Trophoblast cell (in vitro differentiated cells and primary cell): ENCODE measurements at regions not wholly inside any gene's neighbourhood (a gene's known extent, or its start where the extent isn't known, plus 50 kb on each side); places are given as distances from the start of the nearest gene placed in this dataset.

Experiments used
- DNase-seq, 2 donors: peaks; one replicate each; pipeline ENCODE4 v3.0.0-alpha.2; 2016
- H2AFZ ChIP-seq: 2 replicates; pipeline ENCODE4 v1.6.1; 2013; ENCODE audit warnings: low read length, moderate library complexity, mild to moderate bottlenecking; ENCODE audit not compliant: insufficient read depth, poor library complexity
- H2AK5ac ChIP-seq: 2 replicates; pipeline ENCODE4 v1.6.1; 2013; ENCODE audit warnings: mild to moderate bottlenecking, low read length
- H2BK120ac ChIP-seq: 2 replicates; pipeline ENCODE4 v1.6.1; 2013; ENCODE audit warnings: low read length, mild to moderate bottlenecking, moderate library complexity; ENCODE audit not compliant: insufficient read depth, poor library complexity
- H2BK12ac ChIP-seq: 2 replicates; pipeline ENCODE4 v1.6.1; 2013; ENCODE audit warnings: mild to moderate bottlenecking, low read length, moderate library complexity
- H2BK5ac ChIP-seq: 2 replicates; pipeline ENCODE4 v1.6.1; 2013; ENCODE audit warnings: low read length, low read depth, moderate library complexity, mild to moderate bottlenecking; ENCODE audit not compliant: poor library complexity
- H3K14ac ChIP-seq: 2 replicates; pipeline ENCODE4 v1.6.1; 2013; ENCODE audit warnings: mild to moderate bottlenecking, low read length
- H3K18ac ChIP-seq: 2 replicates; pipeline ENCODE4 v1.6.1; 2013; ENCODE audit warnings: mild to moderate bottlenecking, low read length
- H3K23ac ChIP-seq: 2 replicates; pipeline ENCODE4 v1.6.1; 2013; ENCODE audit warnings: low read length
- H3K27ac ChIP-seq: 2 replicates; pipeline ENCODE4 v1.5.1; 2013; ENCODE audit warnings: low read depth, mild to moderate bottlenecking, inconsistent platforms, low read length, moderate library complexity
- H3K27me3 ChIP-seq: 2 replicates; pipeline ENCODE4 v1.6.1; 2013; ENCODE audit warnings: inconsistent platforms, mild to moderate bottlenecking, low read length, moderate library complexity; ENCODE audit not compliant: insufficient read depth
- H3K36me3 ChIP-seq, 2 experiments: 1 replicate in 1 of 2; 2 replicates in 1 of 2; pipeline ENCODE4 v1.6.1; 2013; ENCODE audit warnings: low read length in 2 of 2, mild to moderate bottlenecking in 2 of 2, moderate library complexity in 1 of 2; ENCODE audit not compliant: insufficient read depth in 2 of 2, control insufficient read depth in 1 of 2
- H3K4ac ChIP-seq: 2 replicates; pipeline ENCODE4 v1.6.1; 2013; ENCODE audit warnings: low read depth, mild to moderate bottlenecking, low read length, moderate library complexity
- H3K4me1 ChIP-seq, 2 experiments: 1 replicate in 1 of 2; 2 replicates in 1 of 2; pipeline ENCODE4 v1.6.1; 2013; ENCODE audit warnings: low read length in 2 of 2, mild to moderate bottlenecking in 2 of 2, moderate library complexity in 1 of 2; ENCODE audit not compliant: insufficient read depth in 2 of 2, control insufficient read depth in 1 of 2
- H3K4me2 ChIP-seq: 2 replicates; pipeline ENCODE4 v1.6.1; 2013; ENCODE audit warnings: inconsistent platforms, mild to moderate bottlenecking, low read length, moderate library complexity
- H3K4me3 ChIP-seq: 2 replicates; pipeline ENCODE4 v1.5.1; 2013; ENCODE audit warnings: mild to moderate bottlenecking, low read depth, low read length, inconsistent platforms
- H3K79me1 ChIP-seq: one replicate; pipeline ENCODE4 v1.6.1; 2013; ENCODE audit warnings: low read length
- H3K79me2 ChIP-seq: 2 replicates; pipeline ENCODE4 v1.6.1; 2013; ENCODE audit warnings: low read length, mild to moderate bottlenecking; ENCODE audit not compliant: control insufficient read depth, insufficient read depth, poor library complexity
- H3K9ac ChIP-seq: 2 replicates; pipeline ENCODE4 v1.6.1; 2013; ENCODE audit warnings: mild to moderate bottlenecking, low read length
- H3K9me3 ChIP-seq: 2 replicates; pipeline ENCODE4 v1.6.1; 2013; ENCODE audit warnings: low read depth, mild to moderate bottlenecking, control low read depth, inconsistent platforms, low read length; ENCODE audit not compliant: insufficient read depth
- H4K12ac ChIP-seq: 2 replicates; pipeline ENCODE4 v1.6.1; 2013; ENCODE audit warnings: low read depth, mild to moderate bottlenecking, low read length, moderate library complexity
- H4K8ac ChIP-seq: 2 replicates; pipeline ENCODE4 v1.6.1; 2013; ENCODE audit warnings: low read depth, mild to moderate bottlenecking, low read length, moderate library complexity
- H4K91ac ChIP-seq: one replicate; pipeline ENCODE4 v1.6.1; 2013; ENCODE audit warnings: low read depth, mild to moderate bottlenecking, low read length, moderate library complexity
- whole genome bisulfite sequencing: extraction: QIAGEN DNeasy Blood & Tissue Kit; methylation state at CpG from one replicate; pipeline ENCODE4 v1.1.7; 2013; ENCODE audit warnings: missing lambda C conversion rate; ENCODE audit not compliant: insufficient read length, insufficient coverage; ENCODE audit errors: extremely low coverage; 5-methylcytosine and 5-hydroxymethylcytosine counted together

DNA sequence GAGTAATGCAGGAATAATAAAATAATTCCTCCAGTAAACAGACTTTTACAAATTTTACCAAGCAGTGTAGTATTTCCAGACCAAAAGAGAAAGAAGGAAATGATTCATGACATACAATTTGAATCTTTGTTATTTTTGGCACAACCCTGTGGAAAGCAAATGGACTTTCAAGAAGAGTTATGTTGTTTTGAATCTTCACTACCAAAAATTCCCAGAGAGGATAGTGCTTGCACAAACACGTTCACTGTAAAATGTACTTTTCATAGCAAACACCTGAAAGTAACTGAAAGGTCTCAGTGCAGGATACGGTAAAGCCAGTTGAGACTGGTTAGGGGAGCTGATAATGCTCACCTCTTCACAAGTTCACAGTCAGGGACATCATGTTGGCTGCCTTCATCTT lies 107.1 kb downstream of the USP22 start:
- Histone ChIP-seq H4K12ac (no peak overlapping the region), H2AK5ac (no peak overlapping the region), H3K4me2 (no peak overlapping the region), H2BK120ac (no peak overlapping the region), H4K8ac (no peak overlapping the region), H2BK5ac (no peak overlapping the region), H3K9ac (no peak overlapping the region), H3K79me1 (no peaks in the 10 kb centered on the region), H2BK12ac (no peak overlapping the region), H3K18ac (no peak overlapping the region), H3K23ac (no peak overlapping the region), H2AFZ (no peak overlapping the region), H3K4me1 (no peaks in the 10 kb centered on the region), H3K27ac (no peak overlapping the region), H3K4me3 (no peak overlapping the region), H3K27me3 (no peaks in the 10 kb centered on the region), H3K79me2 (no peaks in the 10 kb centered on the region), H4K91ac (no peak overlapping the region), H3K36me3 (peaks cover 0 to 3% of the 10 kb centered on the region in 2 experiments), H3K14ac (no peak overlapping the region), H3K9me3 (no peaks in the 10 kb centered on the region), H3K4ac (no peak overlapping the region)
- no peak for DNase-seq
- WGBS: no CpG with 5 or more reads among the region's 2 CpGs

DNA sequence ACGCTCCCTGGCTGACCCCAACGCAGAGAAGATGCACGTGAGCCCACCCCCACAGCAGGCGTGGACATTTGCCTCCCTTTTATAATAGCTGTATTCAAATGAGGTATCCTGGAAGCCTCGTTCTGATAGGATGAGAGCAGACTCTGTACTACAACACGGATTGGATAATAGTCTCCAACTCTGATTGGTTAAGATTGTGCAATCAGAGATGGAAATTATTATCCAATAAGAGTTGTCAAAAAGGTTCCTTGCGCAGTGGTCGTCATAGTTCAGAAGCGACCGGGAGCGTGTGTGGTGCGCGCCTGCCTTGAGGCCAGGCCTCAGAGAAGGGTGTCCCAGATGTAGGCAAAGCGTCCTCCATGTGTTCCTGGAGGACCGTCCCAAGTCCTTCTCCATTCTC lies 104.6 kb downstream of the USP22 start:
- Histone ChIP-seq H4K91ac (no peak overlapping the region), H2BK12ac (no peak overlapping the region), H3K4me2 (no peak overlapping the region), H3K4me1 (no peaks in the 10 kb centered on the region), H3K27me3 (no peaks in the 10 kb centered on the region), H3K9ac (no peak overlapping the region), H3K4ac (no peak overlapping the region), H4K8ac (no peak overlapping the region), H3K79me1 (no peaks in the 10 kb centered on the region), H4K12ac (no peak overlapping the region), H2AFZ (no peak overlapping the region), H2BK5ac (no peak overlapping the region), H3K27ac (no peak overlapping the region), H3K23ac (no peak overlapping the region), H3K9me3 (peaks cover 2% of the 10 kb centered on the region), H3K14ac (no peak overlapping the region), H3K18ac (no peak overlapping the region), H2BK120ac (no peak overlapping the region), H3K79me2 (no peaks in the 10 kb centered on the region), H3K36me3 (peaks cover 0 to 3% of the 10 kb centered on the region in 2 experiments), H2AK5ac (no peak overlapping the region), H3K4me3 (no peak overlapping the region)
- no CpG with 5 or more reads among the region's 15 CpGs for WGBS
- no peak for DNase-seq

DNA sequence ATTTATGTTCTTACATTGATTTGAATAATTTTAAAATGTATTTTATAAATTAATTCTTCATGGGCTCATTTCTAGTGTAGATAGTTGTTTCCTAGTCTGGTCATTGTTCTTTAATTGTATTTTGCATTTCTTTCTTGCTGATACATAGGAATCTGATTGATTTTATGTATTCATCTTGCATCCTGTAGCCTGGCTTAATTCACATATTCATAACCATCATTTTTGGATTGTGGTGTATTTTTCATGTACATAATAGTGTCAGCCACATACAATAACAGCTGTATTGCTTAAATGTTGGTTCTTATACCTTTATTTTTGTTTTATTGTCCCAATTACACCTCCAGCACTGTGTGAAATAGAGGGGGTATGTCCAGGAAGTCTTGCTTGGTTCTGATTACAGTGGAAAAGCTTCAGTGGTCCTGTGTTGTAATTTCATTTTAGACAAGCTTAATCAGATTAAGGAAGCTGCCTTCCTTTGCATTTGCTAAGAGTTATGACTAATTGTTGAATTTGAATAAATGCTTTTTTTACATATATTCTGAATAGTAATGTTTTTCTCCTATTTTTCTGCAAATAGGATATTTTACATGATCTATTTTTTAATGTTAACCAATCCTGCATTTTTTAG lies 103.7 kb downstream of the USP22 start:
- no peak for DNase-seq
- H3K4me2 ChIP-seq: no peak overlapping the region
- peaks cover 0 to 3% of the 10 kb centered on the region in 2 experiments for H3K36me3 ChIP-seq
- no peak overlapping the region for H2AK5ac ChIP-seq
- no peak overlapping the region for H3K14ac ChIP-seq
- H4K91ac ChIP-seq: no peak overlapping the region
- H2AFZ ChIP-seq: no peak overlapping the region
- no peak overlapping the region for H3K18ac ChIP-seq
- no peak overlapping the region for H3K27ac ChIP-seq
- peaks cover 2% of the 10 kb centered on the region for H3K9me3 ChIP-seq
- no peak overlapping the region for H3K4me3 ChIP-seq
- no peak overlapping the region for H2BK120ac ChIP-seq
- H3K79me1 ChIP-seq: no peaks in the 10 kb centered on the region
- H4K12ac ChIP-seq: no peak overlapping the region
- H2BK12ac ChIP-seq: no peak overlapping the region
- H2BK5ac ChIP-seq: no peak overlapping the region
- H3K27me3 ChIP-seq: no peaks in the 10 kb centered on the region
- no peaks in the 10 kb centered on the region for H3K79me2 ChIP-seq
- H4K8ac ChIP-seq: no peak overlapping the region
- H3K23ac ChIP-seq: no peak overlapping the region
- no peaks in the 10 kb centered on the region for H3K4me1 ChIP-seq
- no peak overlapping the region for H3K9ac ChIP-seq
- H3K4ac ChIP-seq: no peak overlapping the region

DNA sequence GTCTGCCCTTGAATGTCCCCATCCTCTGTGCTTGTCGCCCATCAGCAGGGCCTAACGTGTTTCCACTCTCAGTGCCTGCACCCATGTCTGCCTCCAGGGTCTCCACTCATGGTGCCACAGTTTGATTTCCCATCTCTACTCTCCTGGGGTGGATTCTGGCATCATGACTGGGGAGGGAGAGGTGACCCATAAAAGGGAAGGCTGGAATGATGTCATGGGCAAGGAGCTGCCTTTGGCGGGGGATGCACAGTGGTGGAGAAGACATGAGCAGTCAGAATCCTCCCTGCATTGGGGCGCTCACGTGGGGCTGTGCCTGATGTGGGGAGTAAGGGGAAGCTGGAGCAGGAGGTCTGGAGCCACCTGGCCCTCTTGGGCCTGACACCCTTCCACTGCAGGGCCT lies 100.9 kb downstream of the USP22 start:
- Histone ChIP-seq H3K79me2 (no peaks in the 10 kb centered on the region), H3K9me3 (peaks cover 2% of the 10 kb centered on the region), H3K4me2 (no peak overlapping the region), H3K23ac (no peak overlapping the region), H4K12ac (no peak overlapping the region), H2AFZ (no peak overlapping the region), H3K14ac (no peak overlapping the region), H2BK12ac (no peak overlapping the region), H3K18ac (no peak overlapping the region), H3K9ac (no peak overlapping the region), H3K36me3 (peaks cover 0 to 3% of the 10 kb centered on the region in 2 experiments), H3K27ac (no peak overlapping the region), H3K27me3 (no peaks in the 10 kb centered on the region), H4K8ac (no peak overlapping the region), H4K91ac (no peak overlapping the region), H2AK5ac (no peak overlapping the region), H2BK120ac (no peak overlapping the region), H2BK5ac (no peak overlapping the region), H3K79me1 (no peaks in the 10 kb centered on the region), H3K4me3 (no peak overlapping the region), H3K4ac (no peak overlapping the region), H3K4me1 (no peaks in the 10 kb centered on the region)
- no peak for DNase-seq
- no CpG with 5 or more reads among the region's 5 CpGs for WGBS
